Superior temporal gyrus (tissue), 1 donor: ENCODE measurements at regions not wholly inside any gene's neighbourhood (a gene's known extent, or its start where the extent isn't known, plus 50 kb on each side); places are given as distances from the start of the nearest gene placed in this dataset.
"Not testable (repeated sequence)": the region's sequence is repeated elsewhere in the genome, so short reads cannot be mapped to it uniquely, and the experiment has no call there.

Source experiments
- DNase-seq: peaks from one replicate; pipeline ENCODE4 v3.0.0-alpha.2; 2016; ENCODE audit errors: extremely low spot score

DNA sequence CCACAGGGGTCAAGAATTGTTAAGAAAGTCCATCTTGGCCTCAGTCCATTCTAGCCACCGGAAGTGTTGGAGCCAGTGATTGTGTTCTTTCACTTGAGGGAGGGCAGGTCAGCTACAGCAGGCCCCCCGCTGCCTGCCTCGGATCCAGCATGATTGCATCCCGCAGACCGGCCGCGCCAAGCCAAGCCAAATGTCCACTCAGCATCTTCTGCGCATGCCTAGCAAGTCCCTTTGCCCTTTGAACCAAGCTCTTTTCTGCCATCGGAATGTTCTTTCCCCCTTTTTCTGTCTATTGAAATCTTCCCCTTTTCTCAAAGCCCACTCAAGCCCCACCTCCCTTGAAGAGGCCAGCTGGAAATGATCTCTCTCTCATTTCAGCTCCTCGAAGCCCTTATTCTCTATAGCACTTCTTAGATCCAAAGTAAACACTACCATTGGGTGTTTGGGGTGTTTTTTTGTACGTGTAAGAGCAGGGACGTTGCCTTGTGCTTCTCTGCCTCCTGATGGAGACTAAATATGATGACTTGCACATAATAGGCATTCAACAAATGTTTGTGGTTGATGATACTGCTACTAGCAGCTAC, 147.8 kb upstream of the BCOR start:
- no peak for DNase-seq

DNA sequence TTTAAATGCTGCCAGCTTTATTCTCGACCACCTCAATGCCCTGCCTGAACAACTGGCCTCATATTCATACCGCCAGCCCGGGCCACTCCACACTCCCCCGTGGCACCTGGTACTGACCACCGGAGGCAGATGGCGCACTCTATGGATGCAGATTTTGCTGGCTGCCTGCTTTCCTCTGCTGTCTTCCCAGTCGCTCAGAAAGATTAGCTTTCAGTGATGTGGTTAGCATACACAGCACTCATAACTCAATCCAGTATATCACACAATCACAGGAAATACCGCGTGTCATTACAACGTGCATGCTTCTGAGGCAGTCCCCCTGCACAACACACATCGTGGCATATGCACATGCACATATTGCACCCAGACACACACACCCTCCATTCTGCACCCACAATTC, 147.2 kb upstream of the BCOR start:
- no peak for DNase-seq

GRCh38 chrX:40243755-40244515, 146.2 kb upstream of the BCOR start:
- no peak for DNase-seq

DNA sequence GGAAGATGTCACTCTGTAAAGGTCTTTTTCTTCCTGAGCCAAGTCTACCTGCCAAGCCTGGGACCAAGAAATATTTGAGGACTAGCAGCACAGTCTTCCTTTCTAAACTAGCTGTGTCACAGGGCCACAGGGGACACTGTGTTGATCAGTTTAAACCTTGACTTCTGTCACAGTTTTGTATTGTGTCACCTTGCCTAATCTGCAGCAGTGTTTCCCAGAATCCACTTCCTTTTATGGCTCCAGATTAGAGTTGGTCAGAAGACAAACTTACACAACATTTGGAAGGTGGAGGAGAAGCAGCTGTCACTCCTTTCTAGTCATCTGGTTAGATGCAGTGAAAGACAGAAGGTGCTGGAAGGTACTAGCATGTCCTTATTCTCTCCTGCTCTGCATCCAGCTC, 143.1 kb upstream of the BCOR start:
- no peak for DNase-seq

- DNase-seq = no peak
These were observed 140.0 kb upstream of the BCOR start for GRCh38 chrX:40237731-40238178.

DNA sequence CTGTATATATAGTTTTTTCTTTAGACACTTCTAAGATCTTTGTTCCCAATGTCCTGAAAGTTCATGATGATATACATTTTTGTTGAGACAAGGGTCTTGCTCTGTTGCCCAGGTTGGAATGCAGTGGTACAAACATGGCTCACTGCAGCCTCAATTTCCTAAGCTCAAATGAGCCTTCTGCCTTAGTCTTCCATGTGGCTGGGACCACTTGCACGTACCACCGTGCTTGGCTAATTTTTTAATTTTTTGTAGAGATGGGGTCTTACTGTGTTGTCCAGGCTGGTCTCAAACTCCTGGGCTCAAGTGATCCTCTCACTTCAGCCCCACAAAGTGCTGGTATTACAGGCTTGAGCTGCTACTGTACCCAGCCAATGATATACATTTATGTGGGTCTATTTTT, 132.9 kb upstream of the BCOR start:
- DNase-seq = no peak

- DNase-seq = no peak
These were observed 129.4 kb upstream of the BCOR start for GRCh38 chrX:40227125-40227524.

DNA sequence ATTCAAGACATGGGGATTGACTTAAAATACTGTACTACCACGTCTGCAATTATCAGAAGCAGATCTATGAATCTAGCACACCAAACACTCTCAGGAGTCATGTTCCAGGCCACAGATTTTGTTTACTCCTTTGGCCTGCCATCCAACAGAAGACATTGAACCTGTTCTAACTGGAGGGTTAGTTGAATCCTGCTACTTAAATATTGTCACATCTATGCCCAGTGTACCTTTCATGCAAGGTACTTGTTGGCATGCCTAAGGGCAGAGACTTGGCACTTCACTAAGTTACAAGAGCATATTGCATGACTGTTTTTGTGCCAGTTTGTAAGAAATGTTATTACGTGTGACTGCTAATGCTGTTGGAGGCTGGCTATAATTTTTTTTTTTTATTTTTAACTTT, 126.9 kb upstream of the BCOR start:
- no peak for DNase-seq

DNA sequence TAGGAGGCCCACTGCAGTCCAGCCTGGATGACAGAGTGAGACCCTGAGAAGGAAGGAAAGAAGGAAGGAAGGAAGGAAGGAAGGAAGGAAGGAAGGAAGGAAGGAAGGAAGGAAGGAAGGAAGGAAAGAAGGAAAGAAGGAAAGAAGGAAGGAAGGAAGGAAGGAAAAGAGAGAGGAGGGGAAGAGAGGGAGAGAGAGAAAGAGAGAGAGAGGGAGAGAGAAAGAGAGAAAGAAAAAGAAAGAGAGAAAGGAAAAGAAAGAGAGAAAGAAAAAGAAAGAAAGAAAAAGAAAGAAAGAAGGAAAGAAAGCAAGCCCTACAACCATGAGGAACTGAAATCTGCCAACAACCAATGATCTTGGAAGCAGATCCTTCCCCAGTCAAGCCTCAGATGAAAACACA, 124.9 kb upstream of the BCOR start:
- DNase-seq = not testable (repeated sequence)

GRCh38 chrX:40213092-40213491, 115.3 kb upstream of the BCOR start:
- DNase-seq = no peak

- DNase-seq = no peak
These were observed 112.3 kb upstream of the BCOR start for GRCh38 chrX:40209951-40210617.

DNA sequence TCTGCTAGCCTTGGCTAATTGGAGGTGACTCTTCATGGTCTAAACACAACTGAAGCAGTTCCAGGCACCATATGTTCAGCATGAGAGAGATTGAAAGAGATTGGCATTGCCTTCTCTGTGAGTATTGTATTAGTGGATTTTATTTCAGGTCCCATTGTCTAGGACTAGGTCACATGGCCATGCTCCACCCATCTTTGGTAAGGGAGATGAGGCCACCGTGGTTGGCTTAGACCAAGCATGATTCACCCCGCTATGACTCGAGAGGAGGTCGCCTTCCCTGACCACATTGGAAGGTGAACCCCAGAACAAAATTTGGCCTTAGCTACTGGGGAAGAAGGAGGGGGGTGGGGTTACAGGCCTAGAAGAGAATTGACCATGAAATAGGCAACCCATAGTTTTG, 109.9 kb upstream of the BCOR start:
- DNase-seq = no peak

GRCh38 chrX:40205471-40205870, 107.7 kb upstream of the BCOR start:
- DNase-seq = no peak

DNA sequence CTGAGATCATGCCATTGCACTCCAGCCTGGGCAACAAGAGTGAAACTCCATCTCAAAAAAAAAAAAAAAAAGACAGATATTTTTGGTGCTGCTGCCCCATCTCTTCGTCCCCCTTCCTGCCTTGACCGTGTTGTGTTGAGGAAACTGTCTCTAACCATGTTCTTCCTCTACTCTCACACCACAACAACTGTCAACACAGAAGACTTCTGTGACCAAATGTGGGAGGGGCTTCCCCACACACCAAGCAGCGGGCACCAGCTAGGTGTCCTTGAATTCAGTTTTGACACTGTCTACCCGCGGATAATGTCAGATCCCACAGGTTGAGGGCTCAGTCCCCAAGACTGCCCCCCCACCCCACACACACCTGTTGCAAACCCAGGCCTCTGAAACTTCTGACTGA, 104.7 kb upstream of the BCOR start:
- DNase-seq = no peak

DNA sequence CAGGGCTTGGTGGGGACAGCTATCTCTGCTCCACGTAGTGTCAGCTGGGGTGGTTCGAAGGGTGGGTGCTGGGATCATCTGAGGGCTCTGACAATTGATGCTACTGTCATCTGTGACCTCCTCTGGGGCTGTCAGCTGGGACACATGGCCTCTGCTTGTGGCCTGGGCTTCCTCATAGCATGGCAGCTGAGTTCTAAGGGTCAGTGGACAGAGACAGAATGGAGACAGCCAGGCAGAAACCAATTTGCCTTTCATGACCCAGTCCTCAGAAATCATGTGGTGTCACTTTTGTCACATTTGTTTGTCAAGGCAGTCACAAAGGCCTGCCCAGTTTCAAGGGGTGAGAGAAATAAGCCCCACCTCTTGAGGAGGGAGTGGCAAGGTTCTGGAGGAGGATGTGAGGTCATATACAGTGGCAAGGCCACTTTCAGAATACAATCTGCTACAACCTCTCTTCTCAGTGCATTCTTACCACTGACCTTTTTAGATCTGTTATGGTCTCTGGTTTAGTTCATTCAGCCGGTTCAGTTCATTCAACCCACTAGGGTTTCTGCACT, 103.6 kb upstream of the BCOR start:
- no peak for DNase-seq

DNA sequence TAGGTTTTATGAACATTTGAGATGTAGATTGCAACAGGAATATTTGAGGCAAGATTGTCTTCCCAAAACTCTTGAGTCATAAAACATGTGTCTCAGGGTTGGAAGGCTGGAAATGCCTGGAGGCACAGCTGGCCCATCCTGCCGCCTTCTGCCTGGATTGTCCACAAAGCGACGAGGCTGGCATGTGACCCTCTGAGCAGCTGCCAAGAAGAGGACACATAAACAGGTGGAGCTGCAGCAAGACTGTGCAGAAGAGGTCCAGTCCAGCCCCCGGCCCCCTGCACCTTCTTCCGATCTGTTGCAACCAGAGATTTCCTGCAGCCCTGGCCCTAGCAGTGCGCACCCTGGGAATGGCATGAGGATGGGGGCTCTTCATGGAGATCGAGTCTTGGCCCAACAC, 101.9 kb upstream of the BCOR start:
- DNase-seq = no peak

DNA sequence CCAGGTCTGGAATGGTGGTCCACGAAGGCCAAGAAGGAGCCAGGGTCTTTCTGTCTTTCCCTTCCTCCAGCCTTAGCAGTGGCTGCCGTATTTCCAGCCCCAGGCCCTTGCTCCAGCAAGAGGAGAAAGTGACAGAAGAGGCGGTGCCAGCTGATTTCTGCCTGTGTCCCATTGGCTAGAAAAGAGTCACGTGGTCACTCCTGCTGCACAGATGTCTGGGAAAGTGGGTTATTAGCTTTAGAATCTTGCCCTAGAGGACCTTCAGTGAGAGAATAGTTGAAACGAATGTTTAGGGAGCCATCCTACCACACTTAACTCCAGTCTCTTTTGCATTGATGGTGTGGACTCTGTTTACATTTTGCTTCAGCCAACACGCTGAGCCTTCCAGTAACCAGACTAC, 99.3 kb upstream of the BCOR start:
- DNase-seq = no peak

GRCh38 chrX:40195368-40195767, 97.6 kb upstream of the BCOR start:
- no peak for DNase-seq

- DNase-seq = no peak
These were observed 94.4 kb upstream of the BCOR start for GRCh38 chrX:40192196-40192595.

GRCh38 chrX:40189637-40190036, 91.9 kb upstream of the BCOR start:
- DNase-seq = no peak

GRCh38 chrX:40188573-40189417, 91.0 kb upstream of the BCOR start:
- DNase-seq = no peak

DNA sequence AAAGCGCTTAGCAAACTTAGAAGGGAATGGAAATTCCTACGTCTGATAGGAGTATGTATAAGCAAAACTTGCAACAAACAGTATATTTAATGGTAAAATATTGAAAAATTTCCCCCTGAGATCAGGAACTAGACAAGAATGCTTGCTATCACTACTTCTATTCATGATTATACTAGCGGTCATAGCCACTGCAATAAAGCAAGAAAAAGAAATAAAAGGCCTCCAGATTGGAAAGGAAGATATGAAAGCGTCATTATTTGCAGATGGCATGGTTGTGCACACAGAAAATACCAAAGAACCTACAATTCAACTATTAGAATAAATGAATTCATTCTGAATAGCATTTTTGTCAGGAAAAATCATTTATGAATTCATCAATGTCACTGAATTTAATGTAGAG, 87.2 kb upstream of the BCOR start:
- no peak for DNase-seq
